RWPE2 (cell line): ENCODE measurements at regions not wholly inside any gene's neighbourhood (a gene's known extent, or its start where the extent isn't known, plus 50 kb on each side); places are given as distances from the start of the nearest gene placed in this dataset.

Experiments
- ATAC-seq: fragments of 200-7000 bp; cut with Tn5 transposase; 3 replicates; pipeline ENCODE4 v1.9.1; 2021; ENCODE audit warnings: low read depth
- DNase-seq: peaks from one replicate; pipeline ENCODE4 v3.0.0-alpha.2; 2020; ENCODE audit warnings: low spot score
- H3K27ac ChIP-seq: fragments of 450-650 bp; 2 replicates; pipeline ENCODE4 v1.5.1; 2017; ENCODE audit warnings: mild to moderate bottlenecking; ENCODE audit not compliant: poor library complexity, severe bottlenecking
- H3K27me3 ChIP-seq: fragments of 250-450 bp; sonication (Bioruptor Pico); 2 replicates; pipeline ENCODE4 v1.5.1; 2021; ENCODE audit warnings: mild to moderate bottlenecking, moderate library complexity; ENCODE audit not compliant: insufficient read depth, poor library complexity, severe bottlenecking
- H3K36me3 ChIP-seq: fragments of 250-450 bp; sonication (Bioruptor Pico); 2 replicates; pipeline ENCODE4 v1.5.1; 2020; ENCODE audit warnings: low read depth, mild to moderate bottlenecking, moderate library complexity
- H3K4me1 ChIP-seq: fragments of 250-450 bp; sonication (Bioruptor Pico); 2 replicates; pipeline ENCODE4 v1.5.1; 2021; ENCODE audit warnings: mild to moderate bottlenecking, moderate library complexity; ENCODE audit not compliant: insufficient read depth, poor library complexity, severe bottlenecking
- H3K4me3 ChIP-seq: fragments of 250-450 bp; sonication (Bioruptor Pico); 2 replicates; pipeline ENCODE4 v1.5.1; 2021; ENCODE audit warnings: mild to moderate bottlenecking, moderate library complexity; ENCODE audit not compliant: severe bottlenecking
- H3K9me3 ChIP-seq: fragments of 250-450 bp; sonication (Bioruptor Pico); 2 replicates; pipeline ENCODE4 v1.5.1; 2021; ENCODE audit warnings: mild to moderate bottlenecking, moderate library complexity; ENCODE audit not compliant: severe bottlenecking
- TF ChIP-seq, protein P1 (sequence below): fragments of 450-650 bp; IDR thresholded peaks from one replicate; pipeline ENCODE4 v1.5.1; 2017; ENCODE audit warnings: mild to moderate bottlenecking, moderate library complexity; ENCODE audit not compliant: poor library complexity, severe bottlenecking

GRCh38 chr1:5739561-5740078, 252.6 kb downstream of the NPHP4 start:
- Histone ChIP-seq H3K4me3 (no peak overlapping the region), H3K36me3 (no peaks in the 10 kb centered on the region), H3K27ac (no peak overlapping the region), H3K9me3 (no peaks in the 10 kb centered on the region), H3K27me3 (no peaks in the 10 kb centered on the region), H3K4me1 (no peaks in the 10 kb centered on the region)
- TF ChIP-seq, protein P1, sequence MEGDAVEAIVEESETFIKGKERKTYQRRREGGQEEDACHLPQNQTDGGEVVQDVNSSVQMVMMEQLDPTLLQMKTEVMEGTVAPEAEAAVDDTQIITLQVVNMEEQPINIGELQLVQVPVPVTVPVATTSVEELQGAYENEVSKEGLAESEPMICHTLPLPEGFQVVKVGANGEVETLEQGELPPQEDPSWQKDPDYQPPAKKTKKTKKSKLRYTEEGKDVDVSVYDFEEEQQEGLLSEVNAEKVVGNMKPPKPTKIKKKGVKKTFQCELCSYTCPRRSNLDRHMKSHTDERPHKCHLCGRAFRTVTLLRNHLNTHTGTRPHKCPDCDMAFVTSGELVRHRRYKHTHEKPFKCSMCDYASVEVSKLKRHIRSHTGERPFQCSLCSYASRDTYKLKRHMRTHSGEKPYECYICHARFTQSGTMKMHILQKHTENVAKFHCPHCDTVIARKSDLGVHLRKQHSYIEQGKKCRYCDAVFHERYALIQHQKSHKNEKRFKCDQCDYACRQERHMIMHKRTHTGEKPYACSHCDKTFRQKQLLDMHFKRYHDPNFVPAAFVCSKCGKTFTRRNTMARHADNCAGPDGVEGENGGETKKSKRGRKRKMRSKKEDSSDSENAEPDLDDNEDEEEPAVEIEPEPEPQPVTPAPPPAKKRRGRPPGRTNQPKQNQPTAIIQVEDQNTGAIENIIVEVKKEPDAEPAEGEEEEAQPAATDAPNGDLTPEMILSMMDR, result no peak
- no peak for DNase-seq
- ATAC-seq, result no peak

GRCh38 chr1:5738911-5739462, 253.2 kb downstream of the NPHP4 start:
- TF ChIP-seq, protein P1, result no peak
- DNase-seq (no peak), ATAC-seq (no peak)
- H3K36me3 ChIP-seq, result no peaks in the 10 kb centered on the region
- no peak overlapping the region for H3K4me3 ChIP-seq
- no peaks in the 10 kb centered on the region for H3K4me1 ChIP-seq
- H3K27me3 ChIP-seq, result no peaks in the 10 kb centered on the region
- no peak overlapping the region for H3K27ac ChIP-seq
- H3K9me3 ChIP-seq, result no peaks in the 10 kb centered on the region

DNA sequence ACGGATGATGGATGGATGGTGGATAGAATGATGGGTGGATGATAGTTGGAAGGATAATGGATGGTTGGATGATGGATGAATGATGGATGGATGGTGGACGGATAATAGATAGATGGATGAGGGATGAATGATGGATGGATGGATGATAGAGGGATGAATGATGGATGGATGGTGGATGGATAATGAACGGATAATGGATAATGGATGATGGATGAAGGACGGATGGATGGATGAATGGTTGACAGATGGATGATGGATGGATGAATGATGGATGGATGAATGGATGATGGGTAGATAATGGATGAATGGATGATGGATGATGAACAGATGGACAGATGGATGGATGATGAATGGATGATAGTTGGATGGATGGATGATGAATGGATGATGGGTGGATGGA, 255.1 kb downstream of the NPHP4 start:
- no peak for ATAC-seq
- Histone ChIP-seq H3K36me3 (no peaks in the 10 kb centered on the region), H3K4me3 (no peak overlapping the region), H3K4me1 (no peaks in the 10 kb centered on the region), H3K27me3 (no peaks in the 10 kb centered on the region), H3K27ac (no peak overlapping the region), H3K9me3 (no peaks in the 10 kb centered on the region)
- TF ChIP-seq, protein P1, result no peak
- DNase-seq, result no peak

DNA sequence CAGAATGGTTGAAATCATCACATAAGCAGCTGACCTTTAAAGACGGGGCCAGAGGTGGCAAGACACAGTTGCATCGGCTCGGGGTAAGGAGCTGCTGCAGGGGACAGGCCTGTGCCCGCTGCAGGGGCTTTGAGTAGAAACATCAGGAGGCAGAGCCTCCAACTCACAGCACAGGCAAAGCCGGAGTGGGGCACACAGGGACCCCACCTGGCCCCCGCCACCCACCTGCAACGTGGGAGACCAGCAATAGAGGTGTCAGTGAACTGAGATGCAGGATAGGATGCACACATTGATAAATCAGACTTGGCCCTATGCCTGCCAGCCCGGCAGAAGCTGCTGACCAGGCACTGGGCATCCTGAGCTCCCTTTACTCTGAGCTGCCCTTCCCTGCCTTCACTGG, 257.2 kb downstream of the NPHP4 start:
- no peaks in the 10 kb centered on the region for H3K36me3 ChIP-seq
- ATAC-seq, result no peak
- H3K27me3 ChIP-seq, result no peaks in the 10 kb centered on the region
- DNase-seq, result peak; percentile 32
- no peaks in the 10 kb centered on the region for H3K9me3 ChIP-seq
- TF ChIP-seq, protein P1, result no peak
- H3K4me3 ChIP-seq, result no peak overlapping the region
- no peak overlapping the region for H3K27ac ChIP-seq
- no peaks in the 10 kb centered on the region for H3K4me1 ChIP-seq

DNA sequence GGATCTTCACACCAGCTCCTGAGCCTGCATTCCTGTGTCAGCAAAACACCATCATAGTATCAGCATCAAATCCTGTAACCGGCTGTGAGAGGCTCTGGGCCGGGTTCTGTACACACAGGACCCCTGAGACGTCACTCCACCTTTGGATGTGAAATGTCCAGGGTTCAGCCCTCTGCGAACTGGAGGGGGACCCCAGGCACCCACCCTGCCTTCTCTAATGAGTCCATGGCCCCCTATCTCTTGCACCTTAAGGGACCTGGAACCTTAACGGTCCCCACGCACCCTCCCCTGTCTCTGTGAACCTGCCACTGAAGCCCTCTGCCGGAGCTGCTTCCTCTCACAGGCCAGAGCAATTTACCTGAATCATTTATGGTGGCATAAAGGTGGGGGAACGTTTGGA, 257.8 kb downstream of the NPHP4 start:
- Histone ChIP-seq H3K9me3 (no peaks in the 10 kb centered on the region), H3K4me3 (no peak overlapping the region), H3K27ac (no peak overlapping the region), H3K36me3 (no peaks in the 10 kb centered on the region), H3K27me3 (no peaks in the 10 kb centered on the region), H3K4me1 (no peaks in the 10 kb centered on the region)
- DNase-seq (no peak), ATAC-seq (no peak)
- TF ChIP-seq, protein P1, result no peak
